A673 (cell line): ENCODE measurements at regions not wholly inside any gene's neighbourhood (a gene's known extent, or its start where the extent isn't known, plus 50 kb on each side); places are given as distances from the start of the nearest gene placed in this dataset.
A peak's percentile ranks its signal among the peaks of the same experiment; 100 is the strongest.

Experiments
- BruUV-seq: library from RNA; stranded (reverse); fragments of 400-500 nt; replicated peaks from 2 replicates; lab custom pipeline; 2021; lab: Mats Ljungman, UMichigan
- CTCF ChIA-PET: fragments of 300-600 bp; sonication (Branson Sonifier 250); formaldehyde crosslinking; loops from one replicate; lab custom pipeline; 2022; ENCODE audit warnings: antibody characterized with exemption; lab: Charles Lee
- POLR2A ChIA-PET: fragments of 300-600 bp; sonication (Branson Sonifier 250); formaldehyde crosslinking; loops from one replicate; lab custom pipeline; 2022; ENCODE audit warnings: antibody characterized with exemption; ENCODE audit not compliant: low non-redundant PET; lab: Charles Lee
- DNase-seq: peaks from one replicate; pipeline ENCODE4 v3.0.0-alpha.2; 2015; ENCODE audit warnings: low spot score
- H3K27ac ChIP-seq: fragments of 200-600 bp; sonication (generic); 2 replicates; pipeline ENCODE4 v1.5.1; 2016; ENCODE audit warnings: mixed run types, low read depth, mild to moderate bottlenecking, mixed read lengths, antibody characterized with exemption, low read length; ENCODE audit not compliant: poor library complexity, severe bottlenecking
- H3K27me3 ChIP-seq: fragments of 200-600 bp; sonication (generic); replicated peaks from 2 replicates; pipeline ENCODE4 v1.6.1; 2017; ENCODE audit warnings: mixed run types, low read depth, mild to moderate bottlenecking, mixed read lengths, antibody characterized with exemption, low read length; ENCODE audit not compliant: insufficient read depth, poor library complexity
- H3K36me3 ChIP-seq: fragments of 200-600 bp; sonication (generic); 2 replicates; pipeline ENCODE4 v1.6.1; 2016; ENCODE audit warnings: mixed run types, mild to moderate bottlenecking, mixed read lengths, antibody characterized with exemption, low read length; ENCODE audit not compliant: insufficient read depth, poor library complexity, severe bottlenecking
- H3K4me1 ChIP-seq: fragments of 200-600 bp; sonication (generic); 2 replicates; pipeline ENCODE4 v1.6.1; 2017; ENCODE audit warnings: mixed run types, mild to moderate bottlenecking, mixed read lengths, antibody characterized with exemption, low read length; ENCODE audit not compliant: insufficient read depth, poor library complexity, severe bottlenecking
- H3K4me3 ChIP-seq: fragments of 200-600 bp; sonication (generic); 2 replicates; pipeline ENCODE4 v1.5.1; 2016; ENCODE audit warnings: low read depth, mixed run types, mild to moderate bottlenecking, mixed read lengths, low read length; ENCODE audit not compliant: poor library complexity, severe bottlenecking
- H3K9me3 ChIP-seq: fragments of 200-600 bp; sonication (generic); 2 replicates; pipeline ENCODE4 v1.6.1; 2016; ENCODE audit warnings: mixed run types, low read depth, mild to moderate bottlenecking, mixed read lengths, antibody characterized with exemption, low read length; ENCODE audit not compliant: poor library complexity, severe bottlenecking
- EZH2 ChIP-seq: fragments of 200-600 bp; sonication (generic); IDR thresholded peaks from 2 replicates; pipeline ENCODE4 v1.6.1; 2017; ENCODE audit warnings: borderline replicate concordance, low read depth, mild to moderate bottlenecking, mixed read lengths, antibody characterized with exemption, low read length; ENCODE audit not compliant: poor library complexity, severe bottlenecking
- intact Hi-C: fragments of 100-400 bp; cut with micrococcal nuclease; formaldehyde crosslinking; loops from one replicate; pipeline ENCODE4 v1.10.0; 2022; ENCODE audit not compliant: unreplicated experiment
- TF ChIP-seq, protein P1 (sequence below): fragments of 300-800, 200-600 bp; sonication (generic); conservative IDR thresholded peaks from 2 replicates; pipeline ENCODE4 v1.5.1; 2017; ENCODE audit warnings: low read depth, mild to moderate bottlenecking, antibody characterized with exemption, low read length, moderate library complexity, mixed read lengths

DNA sequence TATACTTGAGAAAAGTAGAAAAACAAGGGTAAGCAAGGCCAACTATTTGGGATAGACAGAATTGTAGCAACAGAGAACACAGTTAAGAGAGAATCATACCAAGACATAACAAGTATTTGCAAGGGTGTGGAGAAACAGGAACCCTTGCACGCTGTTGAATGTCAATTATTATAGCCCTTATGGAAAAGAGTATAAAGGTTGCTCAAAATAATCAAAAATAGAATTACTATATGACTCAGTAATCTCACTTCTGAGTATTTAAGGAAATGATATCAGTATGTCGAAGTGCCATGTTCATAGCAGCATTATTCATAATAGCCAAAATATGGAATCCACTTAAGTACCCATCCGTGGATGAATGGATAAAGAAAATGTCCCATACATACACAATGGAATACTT, 193.3 kb downstream of the PHLDA1 start:
- DNase-seq: no peak
- H3K27me3 ChIP-seq: no peaks in the 10 kb centered on the region
- H3K4me1 ChIP-seq: no peaks in the 10 kb centered on the region
- no peak for TF ChIP-seq EZH2
- TF ChIP-seq, protein P1, sequence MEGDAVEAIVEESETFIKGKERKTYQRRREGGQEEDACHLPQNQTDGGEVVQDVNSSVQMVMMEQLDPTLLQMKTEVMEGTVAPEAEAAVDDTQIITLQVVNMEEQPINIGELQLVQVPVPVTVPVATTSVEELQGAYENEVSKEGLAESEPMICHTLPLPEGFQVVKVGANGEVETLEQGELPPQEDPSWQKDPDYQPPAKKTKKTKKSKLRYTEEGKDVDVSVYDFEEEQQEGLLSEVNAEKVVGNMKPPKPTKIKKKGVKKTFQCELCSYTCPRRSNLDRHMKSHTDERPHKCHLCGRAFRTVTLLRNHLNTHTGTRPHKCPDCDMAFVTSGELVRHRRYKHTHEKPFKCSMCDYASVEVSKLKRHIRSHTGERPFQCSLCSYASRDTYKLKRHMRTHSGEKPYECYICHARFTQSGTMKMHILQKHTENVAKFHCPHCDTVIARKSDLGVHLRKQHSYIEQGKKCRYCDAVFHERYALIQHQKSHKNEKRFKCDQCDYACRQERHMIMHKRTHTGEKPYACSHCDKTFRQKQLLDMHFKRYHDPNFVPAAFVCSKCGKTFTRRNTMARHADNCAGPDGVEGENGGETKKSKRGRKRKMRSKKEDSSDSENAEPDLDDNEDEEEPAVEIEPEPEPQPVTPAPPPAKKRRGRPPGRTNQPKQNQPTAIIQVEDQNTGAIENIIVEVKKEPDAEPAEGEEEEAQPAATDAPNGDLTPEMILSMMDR: no peak
- ChIA-PET CTCF (no interaction called here), POLR2A (no interaction called here)
- no peak overlapping the region for H3K27ac ChIP-seq
- no TSS peak for BruUV-seq
- H3K4me3 ChIP-seq: no peak overlapping the region
- H3K9me3 ChIP-seq: no peaks in the 10 kb centered on the region
- H3K36me3 ChIP-seq: no peaks in the 10 kb centered on the region
- intact Hi-C loops: no loop called here

- no peak overlapping the region for H3K27ac ChIP-seq
- intact Hi-C loops: no loop called here
- H3K9me3 ChIP-seq: no peaks in the 10 kb centered on the region
- CTCF ChIA-PET: no interaction called here
- no peaks in the 10 kb centered on the region for H3K27me3 ChIP-seq
- POLR2A ChIA-PET: no interaction called here
- no peaks in the 10 kb centered on the region for H3K36me3 ChIP-seq
- no peaks in the 10 kb centered on the region for H3K4me1 ChIP-seq
- no peak for TF ChIP-seq EZH2
- TF ChIP-seq, protein P1: no peak
- DNase-seq: peak; percentile 20
- BruUV-seq: no TSS peak
- no peak overlapping the region for H3K4me3 ChIP-seq
These were observed 193.9 kb downstream of the PHLDA1 start for GRCh38 chr12:75837700-75838099.

DNA sequence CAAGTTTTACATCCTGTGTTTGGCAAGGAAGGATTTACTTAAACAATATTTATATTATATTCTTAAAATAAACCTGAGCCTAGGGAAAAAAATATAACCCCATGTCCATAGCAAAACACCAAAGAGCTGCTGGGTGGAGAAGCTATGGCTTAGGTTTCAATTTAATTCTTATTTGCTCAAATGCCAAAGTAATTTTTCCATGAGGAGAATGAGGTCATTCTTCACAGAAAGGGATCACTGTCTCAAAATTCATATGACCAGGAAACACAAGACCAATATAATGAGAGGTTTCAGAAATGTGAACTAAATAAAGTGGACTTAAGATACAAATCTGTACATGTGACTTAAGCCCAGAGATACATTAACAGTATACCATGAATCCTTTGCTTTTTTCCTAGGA, 195.0 kb downstream of the PHLDA1 start:
- no peaks in the 10 kb centered on the region for H3K9me3 ChIP-seq
- no peaks in the 10 kb centered on the region for H3K27me3 ChIP-seq
- H3K4me3 ChIP-seq: no peak overlapping the region
- intact Hi-C loops: no loop called here
- H3K27ac ChIP-seq: no peak overlapping the region
- no TSS peak for BruUV-seq
- no peak for DNase-seq
- H3K4me1 ChIP-seq: peaks cover 1% of the 10 kb centered on the region
- no peaks in the 10 kb centered on the region for H3K36me3 ChIP-seq
- no peak for TF ChIP-seq EZH2
- TF ChIP-seq, protein P1: no peak
- ChIA-PET CTCF (no interaction called here), POLR2A (no interaction called here)
